Nephron progenitor cell (in vitro differentiated cells): ENCODE measurements at regions not wholly inside any gene's neighbourhood (a gene's known extent, or its start where the extent isn't known, plus 50 kb on each side); places are given as distances from the start of the nearest gene placed in this dataset.

Source experiments
- DNase-seq: peaks from one replicate; pipeline ENCODE4 v3.0.0; 2021
- H3K27ac Mint-ChIP-seq: 2 replicates; pipeline ENCODE4 v1.8.0; 2021; ENCODE audit warnings: mild to moderate bottlenecking, moderate library complexity, mixed read lengths
- H3K27me3 Mint-ChIP-seq: 2 replicates; pipeline ENCODE4 v1.8.0; 2021; ENCODE audit warnings: mild to moderate bottlenecking, low read depth, mixed read lengths; ENCODE audit not compliant: poor library complexity
- H3K36me3 Mint-ChIP-seq: 2 replicates; pipeline ENCODE4 v1.8.0; 2021; ENCODE audit warnings: low read depth, mixed read lengths
- H3K4me1 Mint-ChIP-seq: 2 replicates; pipeline ENCODE4 v1.8.0; 2021; ENCODE audit warnings: mixed read lengths
- H3K4me3 Mint-ChIP-seq: 2 replicates; pipeline ENCODE4 v1.8.0; 2021; ENCODE audit warnings: mild to moderate bottlenecking, moderate library complexity, mixed read lengths
- H3K9me3 Mint-ChIP-seq: 2 replicates; pipeline ENCODE4 v1.8.0; 2021; ENCODE audit warnings: mild to moderate bottlenecking, moderate library complexity, mixed read lengths
- CTCF ChIP-seq: fragments of 200-600 bp; sonication (generic); IDR thresholded peaks from 2 replicates; pipeline ENCODE4 v1.5.0; 2021; ENCODE audit warnings: antibody characterized with exemption

GRCh38 chr22:48612077-48612995, 1215.3 kb downstream of the BRD1 start:
- Mint-ChIP-seq H3K36me3 (no peaks in the 10 kb centered on the region), H3K9me3 (peaks cover 4% of the 10 kb centered on the region), H3K27ac (no peak overlapping the region), H3K4me1 (peaks cover 21% of the 10 kb centered on the region), H3K27me3 (peaks cover 7% of the 10 kb centered on the region), H3K4me3 (no peak overlapping the region)
- DNase-seq = no peak
- TF ChIP-seq CTCF = no peak

GRCh38 chr22:48609279-48609865, 1218.3 kb downstream of the BRD1 start:
- TF ChIP-seq CTCF = no peak
- Mint-ChIP-seq H3K27me3 (peaks cover 3% of the 10 kb centered on the region), H3K9me3 (peaks cover 12% of the 10 kb centered on the region), H3K27ac (no peak overlapping the region), H3K4me1 (peaks cover 5% of the 10 kb centered on the region), H3K36me3 (peaks cover 7% of the 10 kb centered on the region), H3K4me3 (no peak overlapping the region)
- no peak for DNase-seq

- no peak for TF ChIP-seq CTCF
- Mint-ChIP-seq H3K27ac (no peak overlapping the region), H3K36me3 (peaks cover 7% of the 10 kb centered on the region), H3K27me3 (peaks cover 3% of the 10 kb centered on the region), H3K9me3 (peaks cover 12% of the 10 kb centered on the region), H3K4me3 (no peak overlapping the region), H3K4me1 (no peaks in the 10 kb centered on the region)
- no peak for DNase-seq
Measured at GRCh38 chr22:48607901-48608662, 1219.6 kb downstream of the BRD1 start.

- H3K36me3 Mint-ChIP-seq = peaks cover 7% of the 10 kb centered on the region
- no peak overlapping the region for H3K27ac Mint-ChIP-seq
- DNase-seq = no peak
- no peaks in the 10 kb centered on the region for H3K4me1 Mint-ChIP-seq
- H3K27me3 Mint-ChIP-seq = peaks cover 3% of the 10 kb centered on the region
- no peak for TF ChIP-seq CTCF
- peaks cover 12% of the 10 kb centered on the region for H3K9me3 Mint-ChIP-seq
- H3K4me3 Mint-ChIP-seq = no peak overlapping the region
Measured at GRCh38 chr22:48606684-48607307, 1220.9 kb downstream of the BRD1 start.

- Mint-ChIP-seq H3K4me1 (no peaks in the 10 kb centered on the region), H3K9me3 (peaks cover 8% of the 10 kb centered on the region), H3K27ac (no peak overlapping the region), H3K27me3 (no peaks in the 10 kb centered on the region), H3K4me3 (no peak overlapping the region), H3K36me3 (peaks cover 7% of the 10 kb centered on the region)
- TF ChIP-seq CTCF = no peak
- DNase-seq = no peak
Measured at GRCh38 chr22:48605856-48606481, 1221.7 kb downstream of the BRD1 start.
